ENCODE measurements at regions not wholly inside any gene's neighbourhood (a gene's known extent, or its start where the extent isn't known, plus 50 kb on each side); places are given as distances from the start of the nearest gene placed in this dataset.

DNA sequence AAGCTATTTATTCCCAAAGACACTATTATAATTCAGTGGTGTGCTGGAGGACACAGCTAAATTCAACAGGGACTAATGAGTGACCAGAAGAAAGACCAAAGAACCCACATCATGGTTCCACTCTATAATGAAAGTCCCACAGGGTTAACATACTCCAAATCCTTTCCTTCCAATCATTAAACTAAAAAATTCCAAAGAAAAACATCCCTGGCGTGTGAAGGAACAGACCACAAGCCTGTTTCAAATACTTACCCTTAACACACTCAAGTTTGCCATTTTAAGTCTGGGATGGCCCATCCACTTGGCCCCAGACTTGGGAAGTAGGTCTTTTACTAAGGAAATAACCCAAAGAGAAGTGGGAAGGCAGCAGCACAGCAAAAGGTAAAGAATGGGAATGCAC lies 150.1 kb upstream of the CCDC150 start:
- Histone ChIP-seq H3K4me2 (ENCODE audit: insufficient read depth, low read length) (no peak overlapping the region), H3K27me3 (ENCODE audit: control insufficient read depth in 2 of 2, insufficient read depth in 2 of 2, low read length in 2 of 2) (peaks cover 9 to 25% of the 10 kb centered on the region in 2 experiments), H3K9me3 (replicated peaks; ENCODE audit: control insufficient read depth, insufficient read depth, low read length) (no peaks in the 10 kb centered on the region), H2AFZ (ENCODE audit: low read depth, low read length) (no peak overlapping the region), H3K9ac (replicated peaks; ENCODE audit: extremely low read depth, insufficient read depth, low read length) (no peak overlapping the region), H3K4me1 (ENCODE audit: control insufficient read depth, extremely low read depth, insufficient read depth, low read length) (no peaks in the 10 kb centered on the region), H4K20me1 (replicated peaks; ENCODE audit: control insufficient read depth, extremely low read depth, insufficient read depth, low read length) (no peaks in the 10 kb centered on the region), H3K27ac (ENCODE audit: insufficient read depth, low read depth, low read length) (no peak overlapping the region), H3K4me3 (replicated peaks in 1 of 3; ENCODE audit: insufficient read depth in 1 of 3, low read depth in 1 of 3, low read length in 3 of 3) (no peak overlapping the region), H3K36me3 (ENCODE audit: control insufficient read depth in 2 of 2, extremely low read depth in 1 of 2, insufficient read depth in 2 of 2, low read length in 2 of 2) (no peaks in the 10 kb centered on the region), H3K79me2 (ENCODE audit: control insufficient read depth, insufficient read depth, low read length) (no peaks in the 10 kb centered on the region), H3K9me1 (replicated peaks; ENCODE audit: control insufficient read depth, extremely low read depth, insufficient read depth, low read length) (no peaks in the 10 kb centered on the region)
- FAIRE-seq (no peak), DNase-seq (ENCODE audit: low read depth, low spot score) (no peak)
- POLR2A ChIA-PET: no interaction called here
- BruUV-seq (replicated peaks): no TSS peak
- intact Hi-C loops (cut with micrococcal nuclease): no loop called here
- CTCF ChIA-PET: no interaction called here
- dilution Hi-C loops (cut with MboI; ENCODE audit: extremely low pct_ligation_motif_present, low sequenced_read_pairs): no loop called here
- no peak for TF ChIP-seq MYC (IDR thresholded peaks at IDR 0.05; ENCODE audit: low read depth, low read length)
- TF ChIP-seq EZH2 (IDR thresholded peaks at IDR 0.05; ENCODE audit: borderline replicate concordance, low read depth, low read length, severe bottlenecking): no peak
- no peak for TF ChIP-seq POLR2A (IDR thresholded peaks at IDR 0.05; ENCODE audit: low read depth, low read length)
- TF ChIP-seq, protein P1, sequence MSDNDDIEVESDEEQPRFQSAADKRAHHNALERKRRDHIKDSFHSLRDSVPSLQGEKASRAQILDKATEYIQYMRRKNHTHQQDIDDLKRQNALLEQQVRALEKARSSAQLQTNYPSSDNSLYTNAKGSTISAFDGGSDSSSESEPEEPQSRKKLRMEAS (IDR thresholded peaks at IDR 0.05; ENCODE audit: insufficient read depth, insufficient read length): no peak
- no peak for TF ChIP-seq POLR2AphosphoS5 (IDR thresholded peaks at IDR 0.05; ENCODE audit: insufficient read depth, low read depth, low read length)
- no peak for TF ChIP-seq FOS (IDR thresholded peaks at IDR 0.05; ENCODE audit: borderline replicate concordance, insufficient read depth, low read length)
- TF ChIP-seq, protein P2, sequence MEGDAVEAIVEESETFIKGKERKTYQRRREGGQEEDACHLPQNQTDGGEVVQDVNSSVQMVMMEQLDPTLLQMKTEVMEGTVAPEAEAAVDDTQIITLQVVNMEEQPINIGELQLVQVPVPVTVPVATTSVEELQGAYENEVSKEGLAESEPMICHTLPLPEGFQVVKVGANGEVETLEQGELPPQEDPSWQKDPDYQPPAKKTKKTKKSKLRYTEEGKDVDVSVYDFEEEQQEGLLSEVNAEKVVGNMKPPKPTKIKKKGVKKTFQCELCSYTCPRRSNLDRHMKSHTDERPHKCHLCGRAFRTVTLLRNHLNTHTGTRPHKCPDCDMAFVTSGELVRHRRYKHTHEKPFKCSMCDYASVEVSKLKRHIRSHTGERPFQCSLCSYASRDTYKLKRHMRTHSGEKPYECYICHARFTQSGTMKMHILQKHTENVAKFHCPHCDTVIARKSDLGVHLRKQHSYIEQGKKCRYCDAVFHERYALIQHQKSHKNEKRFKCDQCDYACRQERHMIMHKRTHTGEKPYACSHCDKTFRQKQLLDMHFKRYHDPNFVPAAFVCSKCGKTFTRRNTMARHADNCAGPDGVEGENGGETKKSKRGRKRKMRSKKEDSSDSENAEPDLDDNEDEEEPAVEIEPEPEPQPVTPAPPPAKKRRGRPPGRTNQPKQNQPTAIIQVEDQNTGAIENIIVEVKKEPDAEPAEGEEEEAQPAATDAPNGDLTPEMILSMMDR (IDR thresholded peaks at IDR 0.05; ENCODE audit: extremely low read depth in 1 of 2, insufficient read depth in 1 of 2, low read depth in 1 of 2, low read length in 2 of 2): no peak
- no peak for TF ChIP-seq GATA2 (IDR thresholded peaks at IDR 0.05; ENCODE audit: insufficient read depth, insufficient read length, low read depth, low read length)
- no peak for TF ChIP-seq JUN (IDR thresholded peaks at IDR 0.05; ENCODE audit: borderline replicate concordance, insufficient read depth, insufficient read length, low read depth)

Data from endothelial cell of umbilical vein (primary cell).